Transverse colon (tissue), 4 donors: ENCODE measurements at regions not wholly inside any gene's neighbourhood (a gene's known extent, or its start where the extent isn't known, plus 50 kb on each side); places are given as distances from the start of the nearest gene placed in this dataset.

ENCODE experiments used
- CTCF ChIP-seq, 5 experiments: fragments of 200-600 bp in 3 of 5; fragments of 450-650 bp in 2 of 5; sonication (generic) in 3 of 5; IDR thresholded peaks; 1 replicate in 2 of 5; 2 replicates in 3 of 5; pipeline ENCODE4 v1.5.1; 2016 to 2017; ENCODE audit warnings: antibody characterized with exemption in 5 of 5, inconsistent platforms in 3 of 5, mild to moderate bottlenecking in 2 of 5, moderate library complexity in 1 of 5
- EP300 ChIP-seq: sonication (generic); formaldehyde crosslinking; IDR thresholded peaks from one replicate; pipeline ENCODE4 v1.6.1; 2017; ENCODE audit warnings: antibody characterized with exemption, low read depth
- POLR2A ChIP-seq: fragments of 450-650 bp; IDR thresholded peaks from one replicate; pipeline ENCODE4 v1.6.1; 2016; ENCODE audit warnings: antibody characterized with exemption, mild to moderate bottlenecking, moderate library complexity
- POLR2AphosphoS5 ChIP-seq, 3 donors: sonication (generic); formaldehyde crosslinking; IDR thresholded peaks; one replicate each; pipeline ENCODE4 v1.6.1; 2016; ENCODE audit warnings: antibody characterized with exemption in 3 of 3

DNA sequence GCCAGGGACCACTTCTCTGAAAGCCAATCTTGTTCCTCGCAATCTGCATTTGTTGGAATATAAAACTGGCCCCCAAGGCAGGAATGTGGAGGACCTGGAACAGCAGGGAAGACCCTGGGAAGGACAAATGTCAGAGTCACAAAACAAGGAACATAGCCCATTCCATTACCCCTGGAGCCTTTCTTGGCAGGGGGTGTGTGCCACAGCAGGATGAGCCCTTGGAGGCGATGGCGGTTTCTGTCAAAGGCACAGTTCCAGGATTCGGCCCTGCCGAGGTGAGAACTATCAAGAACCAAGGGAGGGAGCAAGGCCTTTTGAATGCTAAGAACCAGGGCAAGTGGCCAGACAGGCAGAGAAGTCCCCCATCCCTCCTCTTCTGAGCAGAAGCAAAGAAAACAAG, 204.3 kb downstream of the TRIM29 start:
- TF ChIP-seq POLR2A (no peak), CTCF (IDR thresholded peaks at IDR 0.05) (no peak), EP300 (no peak), POLR2AphosphoS5 (IDR thresholded peaks at IDR 0.05) (no peak)
